Glutamatergic neuron (in vitro differentiated cells): ENCODE measurements at regions not wholly inside any gene's neighbourhood (a gene's known extent, or its start where the extent isn't known, plus 50 kb on each side); places are given as distances from the start of the nearest gene placed in this dataset.

Experiments used
- DNase-seq: peaks from one replicate; pipeline ENCODE4 v3.0.0; 2022
- H3K27ac Mint-ChIP-seq: one replicate; pipeline ENCODE4 v1.8.0; 2020; ENCODE audit warnings: mild to moderate bottlenecking, mixed read lengths, inconsistent platforms; ENCODE audit not compliant: unreplicated experiment
- H3K27me3 Mint-ChIP-seq: one replicate; pipeline ENCODE4 v1.8.0; 2020; ENCODE audit warnings: mild to moderate bottlenecking, moderate library complexity, mixed read lengths, inconsistent platforms; ENCODE audit not compliant: unreplicated experiment
- H3K36me3 Mint-ChIP-seq: one replicate; pipeline ENCODE4 v1.8.0; 2020; ENCODE audit warnings: mild to moderate bottlenecking, mixed read lengths, inconsistent platforms; ENCODE audit not compliant: unreplicated experiment
- H3K4me1 Mint-ChIP-seq: one replicate; pipeline ENCODE4 v1.8.0; 2020; ENCODE audit warnings: mild to moderate bottlenecking, low read depth, mixed read lengths, inconsistent platforms; ENCODE audit not compliant: unreplicated experiment
- H3K4me3 Mint-ChIP-seq: one replicate; pipeline ENCODE4 v1.8.0; 2020; ENCODE audit warnings: mild to moderate bottlenecking, mixed read lengths, inconsistent platforms; ENCODE audit not compliant: unreplicated experiment
- H3K9me3 Mint-ChIP-seq: one replicate; pipeline ENCODE4 v1.8.0; 2020; ENCODE audit warnings: mild to moderate bottlenecking, moderate library complexity, mixed read lengths, inconsistent platforms; ENCODE audit not compliant: unreplicated experiment
- TF ChIP-seq, protein P1 (sequence below): fragments of 200-600 bp; sonication (generic); IDR thresholded peaks from one replicate; pipeline ENCODE4 v1.5.0; 2021; ENCODE audit not compliant: partially characterized antibody, unreplicated experiment

DNA sequence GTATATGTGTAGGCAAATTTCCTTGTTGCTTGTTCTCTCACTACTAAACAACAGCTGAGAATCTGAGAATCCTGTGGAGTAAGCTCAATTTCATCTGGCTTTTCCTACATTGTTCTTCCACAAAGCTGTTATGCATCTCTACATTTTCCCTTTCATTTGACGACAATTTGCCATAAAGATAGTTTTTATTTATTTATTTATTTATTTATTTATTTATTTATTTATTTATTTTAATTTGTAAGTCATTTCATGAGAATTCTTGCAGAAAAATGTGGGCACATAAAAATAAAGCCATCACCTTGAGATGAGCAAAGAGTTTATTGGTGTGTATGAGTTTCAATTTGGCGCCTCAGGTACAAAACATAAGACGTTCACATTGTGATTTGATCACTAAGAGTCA, 545.9 kb upstream of the SEL1L start:
- no peak for DNase-seq
- H3K27ac Mint-ChIP-seq: no peak overlapping the region
- H3K27me3 Mint-ChIP-seq: peaks cover 2% of the 10 kb centered on the region
- H3K4me1 Mint-ChIP-seq: peaks cover 5% of the 10 kb centered on the region
- H3K9me3 Mint-ChIP-seq: no peaks in the 10 kb centered on the region
- H3K4me3 Mint-ChIP-seq: no peak overlapping the region
- TF ChIP-seq, protein P1, sequence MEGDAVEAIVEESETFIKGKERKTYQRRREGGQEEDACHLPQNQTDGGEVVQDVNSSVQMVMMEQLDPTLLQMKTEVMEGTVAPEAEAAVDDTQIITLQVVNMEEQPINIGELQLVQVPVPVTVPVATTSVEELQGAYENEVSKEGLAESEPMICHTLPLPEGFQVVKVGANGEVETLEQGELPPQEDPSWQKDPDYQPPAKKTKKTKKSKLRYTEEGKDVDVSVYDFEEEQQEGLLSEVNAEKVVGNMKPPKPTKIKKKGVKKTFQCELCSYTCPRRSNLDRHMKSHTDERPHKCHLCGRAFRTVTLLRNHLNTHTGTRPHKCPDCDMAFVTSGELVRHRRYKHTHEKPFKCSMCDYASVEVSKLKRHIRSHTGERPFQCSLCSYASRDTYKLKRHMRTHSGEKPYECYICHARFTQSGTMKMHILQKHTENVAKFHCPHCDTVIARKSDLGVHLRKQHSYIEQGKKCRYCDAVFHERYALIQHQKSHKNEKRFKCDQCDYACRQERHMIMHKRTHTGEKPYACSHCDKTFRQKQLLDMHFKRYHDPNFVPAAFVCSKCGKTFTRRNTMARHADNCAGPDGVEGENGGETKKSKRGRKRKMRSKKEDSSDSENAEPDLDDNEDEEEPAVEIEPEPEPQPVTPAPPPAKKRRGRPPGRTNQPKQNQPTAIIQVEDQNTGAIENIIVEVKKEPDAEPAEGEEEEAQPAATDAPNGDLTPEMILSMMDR: no peak
- H3K36me3 Mint-ChIP-seq: no peaks in the 10 kb centered on the region

DNA sequence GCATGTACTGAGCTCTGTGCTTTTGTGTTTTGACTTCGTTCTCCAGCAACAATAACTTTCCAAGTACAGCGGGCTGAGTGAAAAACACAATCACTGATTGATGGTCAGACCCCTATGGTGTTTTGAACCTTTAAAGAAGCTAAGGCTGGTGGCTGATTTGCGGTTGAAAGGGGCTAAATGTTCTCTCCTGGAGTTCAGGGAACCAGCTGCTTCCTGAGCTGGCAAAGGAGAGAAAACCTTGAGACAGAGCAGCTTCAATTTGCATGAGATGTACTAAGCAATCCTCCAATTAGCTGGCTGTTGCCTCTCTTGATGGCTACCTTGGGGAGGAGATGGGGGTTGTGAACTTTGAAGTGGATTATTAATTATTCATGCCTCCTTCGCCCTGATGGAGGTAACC, 546.7 kb upstream of the SEL1L start:
- Mint-ChIP-seq H3K36me3 (no peaks in the 10 kb centered on the region), H3K27me3 (peaks cover 3% of the 10 kb centered on the region), H3K4me3 (no peak overlapping the region), H3K9me3 (no peaks in the 10 kb centered on the region), H3K4me1 (peaks cover 5% of the 10 kb centered on the region), H3K27ac (peak overlapping the region; percentile 29)
- TF ChIP-seq, protein P1: no peak
- DNase-seq: no peak

DNA sequence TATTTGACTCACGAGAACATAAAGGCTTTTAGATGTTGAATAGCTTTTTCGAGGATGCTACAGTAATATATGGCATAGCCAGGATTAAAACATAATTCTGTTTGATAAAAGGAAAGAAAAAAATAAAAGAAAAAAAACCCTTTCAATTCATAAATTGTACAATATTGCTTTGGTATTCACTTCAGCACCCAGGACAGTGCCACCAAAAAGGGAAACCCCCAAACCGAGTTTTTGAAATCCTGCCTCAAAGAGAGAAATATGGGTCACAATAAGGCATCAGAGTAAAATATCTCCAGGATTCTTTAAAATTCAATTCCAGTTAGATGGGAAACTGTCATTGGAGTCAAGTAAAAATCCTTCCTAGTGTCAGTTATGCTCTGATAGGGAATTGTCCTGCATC, 551.2 kb upstream of the SEL1L start:
- TF ChIP-seq, protein P1: no peak
- DNase-seq: no peak
- peaks cover 5% of the 10 kb centered on the region for H3K4me1 Mint-ChIP-seq
- no peak overlapping the region for H3K27ac Mint-ChIP-seq
- H3K9me3 Mint-ChIP-seq: peaks cover 2% of the 10 kb centered on the region
- H3K27me3 Mint-ChIP-seq: peaks cover 1% of the 10 kb centered on the region
- H3K36me3 Mint-ChIP-seq: no peaks in the 10 kb centered on the region
- H3K4me3 Mint-ChIP-seq: no peak overlapping the region

GRCh38 chr14:82091097-82091496, 557.4 kb upstream of the SEL1L start:
- Mint-ChIP-seq H3K36me3 (no peaks in the 10 kb centered on the region), H3K4me1 (no peaks in the 10 kb centered on the region), H3K9me3 (peaks cover 2% of the 10 kb centered on the region), H3K27ac (no peak overlapping the region), H3K4me3 (no peak overlapping the region), H3K27me3 (no peaks in the 10 kb centered on the region)
- DNase-seq: no peak
- TF ChIP-seq, protein P1: no peak

DNA sequence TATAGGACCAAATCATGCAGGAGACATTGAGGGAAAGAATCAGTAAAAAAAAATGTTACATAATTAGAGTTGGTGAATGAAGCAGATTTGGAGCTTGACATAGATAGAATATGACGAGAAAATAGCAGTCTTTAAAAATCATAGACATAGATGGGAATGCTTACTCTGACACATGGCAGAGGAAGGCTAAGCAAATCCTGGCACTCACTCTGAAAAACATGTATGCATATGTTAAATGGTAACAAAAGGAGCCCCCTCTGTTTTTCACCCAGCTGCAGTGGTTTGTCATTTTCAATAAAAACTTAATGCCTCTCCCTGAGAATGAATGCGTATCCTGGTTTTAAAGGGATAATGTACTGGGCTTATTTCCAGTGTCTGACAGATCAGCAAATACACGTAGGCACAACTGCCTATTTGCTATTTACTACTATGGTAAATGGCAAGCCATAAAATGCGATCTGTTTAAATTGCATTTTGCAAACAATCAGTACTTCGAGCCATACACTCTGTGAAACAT, 561.2 kb upstream of the SEL1L start:
- Mint-ChIP-seq H3K27ac (no peak overlapping the region), H3K36me3 (no peaks in the 10 kb centered on the region), H3K4me3 (no peak overlapping the region), H3K4me1 (no peaks in the 10 kb centered on the region), H3K9me3 (no peaks in the 10 kb centered on the region), H3K27me3 (no peaks in the 10 kb centered on the region)
- TF ChIP-seq, protein P1: no peak
- DNase-seq: no peak
